Calu3 (cell line): ENCODE measurements at regions not wholly inside any gene's neighbourhood (a gene's known extent, or its start where the extent isn't known, plus 50 kb on each side); places are given as distances from the start of the nearest gene placed in this dataset.

ENCODE experiments used
- BruUV-seq: library from RNA; stranded (reverse); fragments of 400-500 nt; replicated peaks from 2 replicates; lab custom pipeline; 2021; lab: Mats Ljungman, UMichigan
- CTCF ChIA-PET: fragments of 300-600 bp; sonication (Branson Sonifier 250); formaldehyde crosslinking; loops from one replicate; lab custom pipeline; 2022; ENCODE audit warnings: antibody characterized with exemption; lab: Charles Lee
- DNase-seq: peaks from one replicate; pipeline ENCODE4 v3.0.0; 2022
- H3K27ac Mint-ChIP-seq: one replicate; pipeline ENCODE4 v1.8.0; 2022; ENCODE audit warnings: mixed read lengths; ENCODE audit not compliant: unreplicated experiment
- H3K27me3 Mint-ChIP-seq: one replicate; pipeline ENCODE4 v1.8.0; 2022; ENCODE audit warnings: mixed read lengths; ENCODE audit not compliant: unreplicated experiment
- H3K36me3 Mint-ChIP-seq: one replicate; pipeline ENCODE4 v1.8.0; 2022; ENCODE audit warnings: mild to moderate bottlenecking, moderate library complexity, mixed read lengths; ENCODE audit not compliant: insufficient read depth, unreplicated experiment
- H3K4me1 Mint-ChIP-seq: one replicate; pipeline ENCODE4 v1.8.0; 2022; ENCODE audit warnings: mild to moderate bottlenecking, low read depth, mixed read lengths; ENCODE audit not compliant: unreplicated experiment
- H3K4me3 Mint-ChIP-seq: one replicate; pipeline ENCODE4 v1.8.0; 2022; ENCODE audit warnings: mild to moderate bottlenecking, low read depth, moderate library complexity, mixed read lengths; ENCODE audit not compliant: unreplicated experiment
- H3K9me3 Mint-ChIP-seq: one replicate; pipeline ENCODE4 v1.8.0; 2022; ENCODE audit warnings: low read depth, mixed read lengths; ENCODE audit not compliant: unreplicated experiment
- CTCF ChIP-seq: fragments of 200-600 bp; IDR thresholded peaks from one replicate; pipeline ENCODE4 v1.8.0; 2022; ENCODE audit warnings: antibody characterized with exemption; ENCODE audit not compliant: unreplicated experiment
- intact Hi-C: fragments of 100-400 bp; cut with micrococcal nuclease; formaldehyde crosslinking; loops from one replicate; pipeline ENCODE4 v1.10.0; 2022; ENCODE audit not compliant: unreplicated experiment

GRCh38 chr3:18681818-18682345, 256.7 kb upstream of the SATB1 start:
- no peak overlapping the region for H3K4me3 Mint-ChIP-seq
- CTCF ChIA-PET, result no interaction called here
- no peaks in the 10 kb centered on the region for H3K27me3 Mint-ChIP-seq
- no peaks in the 10 kb centered on the region for H3K4me1 Mint-ChIP-seq
- no peak for TF ChIP-seq CTCF
- H3K36me3 Mint-ChIP-seq, result no peaks in the 10 kb centered on the region
- H3K9me3 Mint-ChIP-seq, result no peaks in the 10 kb centered on the region
- BruUV-seq, result no TSS peak
- intact Hi-C loops, result no loop called here
- H3K27ac Mint-ChIP-seq, result no peak overlapping the region
- DNase-seq, result no peak

- CTCF ChIA-PET, result no interaction called here
These were observed 255.6 kb upstream of the SATB1 start for GRCh38 chr3:18680758-18681157.

DNA sequence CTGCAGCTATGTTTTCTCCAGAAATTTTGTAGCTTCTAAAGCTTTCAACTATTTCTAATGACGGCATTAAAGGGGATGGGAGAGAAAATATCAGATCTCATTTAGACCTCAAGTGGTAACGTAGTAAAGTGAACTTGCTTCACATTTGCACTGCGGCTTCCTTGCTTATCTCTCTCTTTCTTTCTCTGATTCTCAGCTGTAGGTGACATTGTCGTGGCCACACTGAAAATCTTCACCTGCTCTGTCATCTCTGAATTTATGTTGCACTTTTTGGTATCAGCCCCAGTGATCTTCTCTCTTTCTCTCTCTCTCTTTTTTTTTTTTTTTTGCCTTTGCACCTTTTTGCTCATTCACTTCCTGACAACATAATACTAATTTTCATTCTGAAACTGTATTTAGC, 254.1 kb upstream of the SATB1 start:
- H3K36me3 Mint-ChIP-seq, result no peaks in the 10 kb centered on the region
- no peak overlapping the region for H3K27ac Mint-ChIP-seq
- no peaks in the 10 kb centered on the region for H3K9me3 Mint-ChIP-seq
- DNase-seq, result no peak
- no peaks in the 10 kb centered on the region for H3K4me1 Mint-ChIP-seq
- no peak overlapping the region for H3K4me3 Mint-ChIP-seq
- intact Hi-C loops, result no loop called here
- BruUV-seq, result no TSS peak
- CTCF ChIA-PET, result no interaction called here
- no peaks in the 10 kb centered on the region for H3K27me3 Mint-ChIP-seq
- no peak for TF ChIP-seq CTCF

More at GRCh38 chr3:18680758-18681157, 255.6 kb upstream of the SATB1 start:
- no peak for TF ChIP-seq CTCF
- no peaks in the 10 kb centered on the region for H3K4me1 Mint-ChIP-seq
- intact Hi-C loops, result no loop called here
- no peak overlapping the region for H3K4me3 Mint-ChIP-seq
- DNase-seq, result no peak
- H3K36me3 Mint-ChIP-seq, result no peaks in the 10 kb centered on the region
- H3K9me3 Mint-ChIP-seq, result no peaks in the 10 kb centered on the region
- H3K27me3 Mint-ChIP-seq, result no peaks in the 10 kb centered on the region
- no TSS peak for BruUV-seq
- no peak overlapping the region for H3K27ac Mint-ChIP-seq

GRCh38 chr3:18675197-18675596, 250.1 kb upstream of the SATB1 start:
- CTCF ChIA-PET, result no interaction called here
- intact Hi-C loops, result no loop called here
- Mint-ChIP-seq H3K4me1 (no peaks in the 10 kb centered on the region), H3K4me3 (no peak overlapping the region), H3K36me3 (no peaks in the 10 kb centered on the region), H3K27ac (no peak overlapping the region), H3K27me3 (no peaks in the 10 kb centered on the region), H3K9me3 (no peaks in the 10 kb centered on the region)
- DNase-seq, result no peak
- no TSS peak for BruUV-seq
- no peak for TF ChIP-seq CTCF
